Neural cell (in vitro differentiated cells): ENCODE measurements at regions not wholly inside any gene's neighbourhood (a gene's known extent, or its start where the extent isn't known, plus 50 kb on each side); places are given as distances from the start of the nearest gene placed in this dataset.

Source experiments
- H2AFZ ChIP-seq: fragments of 200-600, 300-800 bp; sonication (generic), shearing (Covaris generic); 2 replicates; pipeline ENCODE4 v1.6.0; 2014; ENCODE audit warnings: low read depth, mild to moderate bottlenecking, antibody characterized with exemption, low read length, moderate library complexity
- H3F3A ChIP-seq: fragments of 200-600 bp; shearing (Covaris generic); 2 replicates; pipeline ENCODE4 v1.6.1; 2016; ENCODE audit warnings: mild to moderate bottlenecking, moderate library complexity, mixed read lengths, antibody characterized with exemption, low read length; ENCODE audit not compliant: insufficient read depth, poor library complexity, severe bottlenecking
- H3K27ac ChIP-seq: fragments of 200-600, 300-800 bp; sonication (generic), shearing (Covaris generic); 2 replicates; pipeline ENCODE4 v1.5.1; 2014; ENCODE audit warnings: mild to moderate bottlenecking, low read length, moderate library complexity
- H3K27me3 ChIP-seq: fragments of 300-800, 200-600 bp; sonication (generic), shearing (Covaris generic); 2 replicates; pipeline ENCODE4 v1.6.0; 2014; ENCODE audit warnings: mild to moderate bottlenecking, low read depth, low read length, moderate library complexity; ENCODE audit not compliant: insufficient read depth
- H3K36me3 ChIP-seq: fragments of 300-800, 200-600 bp; sonication (generic), shearing (Covaris generic); 2 replicates; pipeline ENCODE4 v1.5.1; 2014; ENCODE audit warnings: mild to moderate bottlenecking, antibody characterized with exemption, low read length, moderate library complexity; ENCODE audit not compliant: insufficient read depth
- H3K4me2 ChIP-seq: fragments of 300-800, 200-600 bp; sonication (generic), shearing (Covaris generic); 2 replicates; pipeline ENCODE4 v1.6.0; 2014; ENCODE audit warnings: mild to moderate bottlenecking, low read length
- H3K4me3 ChIP-seq: fragments of 300-800, 200-600 bp; sonication (generic), shearing (Covaris generic); 2 replicates; pipeline ENCODE4 v1.5.1; 2014; ENCODE audit warnings: mild to moderate bottlenecking, low read length, moderate library complexity
- H3K79me2 ChIP-seq: fragments of 200-600 bp; shearing (Covaris generic); replicated peaks from 2 replicates; pipeline ENCODE4 v1.6.0; 2014; ENCODE audit warnings: mild to moderate bottlenecking, low read length, moderate library complexity; ENCODE audit not compliant: insufficient read depth
- H3K9ac ChIP-seq: fragments of 300-800, 200-600 bp; sonication (generic), shearing (Covaris generic); 2 replicates; pipeline ENCODE4 v1.6.1; 2016; ENCODE audit warnings: mild to moderate bottlenecking, low read length, mixed read lengths
- H3K9me2 ChIP-seq: fragments of 200-600 bp; shearing (Covaris generic); 2 replicates; pipeline ENCODE4 v1.6.1; 2016; ENCODE audit warnings: mild to moderate bottlenecking, low read length, mixed read lengths; ENCODE audit not compliant: insufficient read depth
- H3K9me3 ChIP-seq: fragments of 200-600, 300-800 bp; sonication (generic), shearing (Covaris generic); 2 replicates; pipeline ENCODE4 v1.6.1; 2016; ENCODE audit warnings: mild to moderate bottlenecking, mixed run types, low read length, moderate library complexity, mixed read lengths
- H4K20me1 ChIP-seq: fragments of 200-600 bp; shearing (Covaris generic); 2 replicates; pipeline ENCODE4 v1.6.1; 2016; ENCODE audit warnings: mild to moderate bottlenecking, mixed run types; ENCODE audit not compliant: insufficient read depth
- EP300 ChIP-seq: fragments of 450-650 bp; conservative IDR thresholded peaks from 2 replicates; pipeline ENCODE4 v1.6.1; 2014; ENCODE audit warnings: antibody characterized with exemption, mild to moderate bottlenecking, moderate library complexity; ENCODE audit not compliant: poor library complexity, severe bottlenecking
- EZH2 ChIP-seq: fragments of 200-600, 300-800 bp; shearing (Covaris generic), sonication (generic); IDR thresholded peaks from 2 replicates; pipeline ENCODE4 v1.6.1; 2014; ENCODE audit warnings: antibody characterized with exemption, low read length, borderline replicate concordance, mild to moderate bottlenecking; ENCODE audit not compliant: insufficient read depth, poor library complexity, severe bottlenecking
- MXI1 ChIP-seq: fragments of 450-650 bp; conservative IDR thresholded peaks from 2 replicates; pipeline ENCODE4 v1.6.1; 2014; ENCODE audit warnings: antibody characterized with exemption, mild to moderate bottlenecking; ENCODE audit not compliant: poor library complexity, severe bottlenecking
- POLR2AphosphoS5 ChIP-seq: IDR thresholded peaks from 2 replicates; pipeline ENCODE4 v1.6.1; 2012
- RAD21 ChIP-seq: fragments of 450-650 bp; conservative IDR thresholded peaks from 2 replicates; pipeline ENCODE4 v1.6.1; 2014; ENCODE audit warnings: antibody characterized with exemption, mild to moderate bottlenecking, moderate library complexity
- REST ChIP-seq: IDR thresholded peaks from 2 replicates; pipeline ENCODE4 v1.6.1; 2012; ENCODE audit warnings: borderline replicate concordance
- SMC3 ChIP-seq: fragments of 450-650 bp; conservative IDR thresholded peaks from 2 replicates; pipeline ENCODE4 v1.6.1; 2014; ENCODE audit warnings: antibody characterized with exemption, mild to moderate bottlenecking, moderate library complexity; ENCODE audit not compliant: poor library complexity
- TAF1 ChIP-seq: IDR thresholded peaks from 2 replicates; pipeline ENCODE4 v1.6.1; 2012; ENCODE audit warnings: low read depth
- TF ChIP-seq, protein P1 (sequence below): fragments of 450-650 bp; IDR thresholded peaks from 2 replicates; pipeline ENCODE4 v1.5.1; 2014; ENCODE audit warnings: antibody characterized with exemption, mild to moderate bottlenecking, moderate library complexity; ENCODE audit not compliant: poor library complexity, severe bottlenecking

DNA sequence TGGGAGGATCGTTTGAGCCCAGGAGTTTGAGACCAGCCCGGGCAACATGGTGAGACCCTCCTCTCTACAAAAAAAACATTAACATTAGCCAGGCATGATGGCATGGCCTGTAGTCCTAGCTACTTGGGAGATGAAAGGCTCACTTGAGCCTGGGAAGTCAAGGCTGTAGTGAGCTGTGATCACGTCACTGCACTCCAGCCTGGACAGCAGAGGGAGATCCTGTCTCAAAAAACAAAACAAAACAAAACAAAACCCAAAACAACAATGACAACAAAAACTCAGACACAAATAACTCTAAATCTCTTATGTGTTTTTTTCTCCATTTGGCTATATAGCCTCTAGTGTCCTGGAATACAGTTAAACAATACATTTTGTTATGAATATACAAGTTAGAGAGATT lies 127.3 kb upstream of the STK26 start:
- Histone ChIP-seq H2AFZ (no peak overlapping the region), H3K9ac (no peak overlapping the region), H4K20me1 (no peaks in the 10 kb centered on the region), H3K79me2 (no peaks in the 10 kb centered on the region), H3F3A (no peaks in the 10 kb centered on the region), H3K27me3 (no peaks in the 10 kb centered on the region), H3K9me2 (no peaks in the 10 kb centered on the region), H3K9me3 (no peaks in the 10 kb centered on the region), H3K4me3 (no peak overlapping the region), H3K36me3 (no peaks in the 10 kb centered on the region), H3K4me2 (no peak overlapping the region), H3K27ac (no peak overlapping the region)
- no peak for TF ChIP-seq EP300
- no peak for TF ChIP-seq REST
- no peak for TF ChIP-seq SMC3
- TF ChIP-seq TAF1 = no peak
- TF ChIP-seq POLR2AphosphoS5 = no peak
- no peak for TF ChIP-seq RAD21
- TF ChIP-seq, protein P1, sequence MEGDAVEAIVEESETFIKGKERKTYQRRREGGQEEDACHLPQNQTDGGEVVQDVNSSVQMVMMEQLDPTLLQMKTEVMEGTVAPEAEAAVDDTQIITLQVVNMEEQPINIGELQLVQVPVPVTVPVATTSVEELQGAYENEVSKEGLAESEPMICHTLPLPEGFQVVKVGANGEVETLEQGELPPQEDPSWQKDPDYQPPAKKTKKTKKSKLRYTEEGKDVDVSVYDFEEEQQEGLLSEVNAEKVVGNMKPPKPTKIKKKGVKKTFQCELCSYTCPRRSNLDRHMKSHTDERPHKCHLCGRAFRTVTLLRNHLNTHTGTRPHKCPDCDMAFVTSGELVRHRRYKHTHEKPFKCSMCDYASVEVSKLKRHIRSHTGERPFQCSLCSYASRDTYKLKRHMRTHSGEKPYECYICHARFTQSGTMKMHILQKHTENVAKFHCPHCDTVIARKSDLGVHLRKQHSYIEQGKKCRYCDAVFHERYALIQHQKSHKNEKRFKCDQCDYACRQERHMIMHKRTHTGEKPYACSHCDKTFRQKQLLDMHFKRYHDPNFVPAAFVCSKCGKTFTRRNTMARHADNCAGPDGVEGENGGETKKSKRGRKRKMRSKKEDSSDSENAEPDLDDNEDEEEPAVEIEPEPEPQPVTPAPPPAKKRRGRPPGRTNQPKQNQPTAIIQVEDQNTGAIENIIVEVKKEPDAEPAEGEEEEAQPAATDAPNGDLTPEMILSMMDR = no peak
- TF ChIP-seq EZH2 = no peak

DNA sequence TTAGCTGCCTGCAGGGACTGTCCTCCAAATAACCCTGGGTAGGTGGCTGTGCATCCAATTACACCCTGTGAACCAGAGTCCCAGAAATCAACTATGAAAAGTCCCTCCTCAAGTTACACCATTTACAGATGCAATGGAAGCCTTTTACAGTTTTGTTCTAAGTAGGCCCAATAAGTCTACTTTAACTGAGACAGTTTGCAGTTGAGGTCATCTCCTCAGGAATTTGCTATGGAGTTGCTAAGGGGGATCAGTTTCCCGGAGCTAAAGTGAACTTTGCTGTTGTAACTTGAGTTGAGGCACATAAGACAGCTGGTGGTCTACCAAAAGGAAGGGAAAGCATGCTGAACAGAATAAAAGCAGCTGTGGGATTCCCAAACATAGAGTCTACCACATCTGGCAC lies 121.6 kb upstream of the STK26 start:
- H3F3A ChIP-seq = no peaks in the 10 kb centered on the region
- H3K4me2 ChIP-seq = no peak overlapping the region
- no peaks in the 10 kb centered on the region for H3K79me2 ChIP-seq
- H3K9me3 ChIP-seq = no peaks in the 10 kb centered on the region
- no peak overlapping the region for H3K9ac ChIP-seq
- no peak overlapping the region for H2AFZ ChIP-seq
- H3K9me2 ChIP-seq = no peaks in the 10 kb centered on the region
- no peak overlapping the region for H3K4me3 ChIP-seq
- no peaks in the 10 kb centered on the region for H3K36me3 ChIP-seq
- no peak overlapping the region for H3K27ac ChIP-seq
- no peaks in the 10 kb centered on the region for H4K20me1 ChIP-seq
- no peaks in the 10 kb centered on the region for H3K27me3 ChIP-seq
- TF ChIP-seq SMC3 (no peak), POLR2AphosphoS5 (no peak), EZH2 (no peak), MXI1 (no peak), EP300 (no peak), RAD21 (no peak), TAF1 (no peak), REST (no peak)
- TF ChIP-seq, protein P1 = no peak
